H1 (cell line): ENCODE measurements at regions not wholly inside any gene's neighbourhood (a gene's known extent, or its start where the extent isn't known, plus 50 kb on each side); places are given as distances from the start of the nearest gene placed in this dataset.

Source experiments
- BACH1 ChIP-seq: IDR thresholded peaks from 2 replicates; pipeline ENCODE4 v1.6.1; 2012; ENCODE audit warnings: low read length, improper control_type of control experiment
- EZH2 ChIP-seq: fragments of 200-600 bp; sonication (generic); IDR thresholded peaks from 2 replicates; pipeline ENCODE4 v1.7.1; 2012; ENCODE audit warnings: low read depth, mild to moderate bottlenecking, moderate library complexity, low read length, inconsistent platforms; ENCODE audit not compliant: severe bottlenecking
- PHF8 ChIP-seq: fragments of 200-600 bp; sonication (generic); conservative IDR thresholded peaks from 2 replicates; pipeline ENCODE4 v1.7.1; 2012; ENCODE audit warnings: low read depth, mild to moderate bottlenecking, inconsistent platforms, low read length, moderate library complexity
- RBBP5 ChIP-seq: IDR thresholded peaks from 2 replicates; pipeline ENCODE4 v1.7.1; 2012; ENCODE audit warnings: low read depth, mild to moderate bottlenecking, inconsistent platforms, low read length, moderate library complexity, borderline replicate concordance
- RFX5 ChIP-seq: IDR thresholded peaks from 2 replicates; pipeline ENCODE4 v1.6.1; 2011; ENCODE audit warnings: low read depth, low read length, improper control_type of control experiment, borderline replicate concordance
- ZNF274 ChIP-seq: IDR thresholded peaks from 2 replicates; pipeline ENCODE4 v1.7.0; 2012; ENCODE audit warnings: low read length, borderline replicate concordance; ENCODE audit errors: extremely low read depth

GRCh38 chr6:6801005-6801335 lies 212.4 kb downstream of the LY86 start (continued):
- TF ChIP-seq RBBP5 (no peak), PHF8 (no peak), ZNF274 (no peak), EZH2 (no peak), BACH1 (no peak), RFX5 (no peak)
- TF ChIP-seq, all 59 proteins: peak for 0
